ENCODE measurements at regions not wholly inside any gene's neighbourhood (a gene's known extent, or its start where the extent isn't known, plus 50 kb on each side); places are given as distances from the start of the nearest gene placed in this dataset.
"Not testable (repeated sequence)": the region's sequence is repeated elsewhere in the genome, so short reads cannot be mapped to it uniquely, and the experiment has no call there.

DNA sequence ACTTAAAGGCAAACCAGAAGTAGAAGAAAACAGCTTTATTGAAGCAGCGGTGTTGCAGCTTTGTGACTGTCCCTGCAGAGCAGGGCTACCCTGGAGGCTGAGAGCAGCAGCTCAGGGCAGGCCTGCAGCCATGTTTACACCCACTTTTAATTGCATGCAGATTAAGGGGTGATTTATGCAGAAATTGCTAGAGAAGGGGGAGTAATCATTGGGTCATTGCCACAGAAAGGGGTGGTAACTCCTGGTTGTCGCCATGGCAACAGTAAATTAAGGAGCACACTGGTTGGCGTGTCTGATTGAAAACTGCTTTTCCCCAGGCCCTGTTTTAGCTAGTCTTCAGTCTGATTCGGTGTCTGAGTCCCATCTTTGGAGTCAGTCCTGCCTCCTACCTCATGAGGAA lies 195.4 kb upstream of the HDAC4 start:
- no peak for DNase-seq (ENCODE audit: low read depth)
- TF ChIP-seq, protein P1, sequence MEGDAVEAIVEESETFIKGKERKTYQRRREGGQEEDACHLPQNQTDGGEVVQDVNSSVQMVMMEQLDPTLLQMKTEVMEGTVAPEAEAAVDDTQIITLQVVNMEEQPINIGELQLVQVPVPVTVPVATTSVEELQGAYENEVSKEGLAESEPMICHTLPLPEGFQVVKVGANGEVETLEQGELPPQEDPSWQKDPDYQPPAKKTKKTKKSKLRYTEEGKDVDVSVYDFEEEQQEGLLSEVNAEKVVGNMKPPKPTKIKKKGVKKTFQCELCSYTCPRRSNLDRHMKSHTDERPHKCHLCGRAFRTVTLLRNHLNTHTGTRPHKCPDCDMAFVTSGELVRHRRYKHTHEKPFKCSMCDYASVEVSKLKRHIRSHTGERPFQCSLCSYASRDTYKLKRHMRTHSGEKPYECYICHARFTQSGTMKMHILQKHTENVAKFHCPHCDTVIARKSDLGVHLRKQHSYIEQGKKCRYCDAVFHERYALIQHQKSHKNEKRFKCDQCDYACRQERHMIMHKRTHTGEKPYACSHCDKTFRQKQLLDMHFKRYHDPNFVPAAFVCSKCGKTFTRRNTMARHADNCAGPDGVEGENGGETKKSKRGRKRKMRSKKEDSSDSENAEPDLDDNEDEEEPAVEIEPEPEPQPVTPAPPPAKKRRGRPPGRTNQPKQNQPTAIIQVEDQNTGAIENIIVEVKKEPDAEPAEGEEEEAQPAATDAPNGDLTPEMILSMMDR (IDR thresholded peaks at IDR 0.05; ENCODE audit: low read depth, low read length, missing control alignments), result no peak
- in situ Hi-C loops (cut with HindIII; ENCODE audit: low sequenced_read_pairs), result loop anchor here (5.0 kb wide), 1 partner anchor 54 kb away; no protein-coding TSS in a partner anchor
- H3K4me3 ChIP-seq (ENCODE audit: low read depth, low read length), result no peak overlapping the region

DNA sequence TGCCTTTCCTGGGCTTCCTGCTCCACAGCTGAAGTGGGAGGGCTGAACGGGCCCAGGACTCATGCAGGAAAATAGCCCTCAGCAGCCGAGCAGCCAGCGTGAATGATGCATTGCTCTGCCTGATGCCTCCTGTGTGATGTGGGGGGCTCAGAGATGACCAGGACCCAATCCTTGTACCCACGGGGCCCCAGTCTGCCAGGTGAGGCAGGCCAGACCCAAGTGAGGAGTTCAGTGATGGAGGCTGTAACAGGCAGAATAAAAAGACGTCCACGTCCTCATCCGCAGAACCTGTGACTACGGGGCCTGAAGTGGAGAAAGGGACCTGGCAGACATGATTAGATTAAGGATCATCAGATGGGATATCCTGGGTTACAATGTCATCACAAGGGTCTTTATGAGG lies 194.9 kb upstream of the HDAC4 start:
- TF ChIP-seq, protein P1 (IDR thresholded peaks at IDR 0.05; ENCODE audit: low read depth, low read length, missing control alignments), result no peak
- in situ Hi-C loops (cut with HindIII; ENCODE audit: low sequenced_read_pairs), result loop anchor here (5.0 kb wide), 1 partner anchor 53 kb away; no protein-coding TSS in a partner anchor
- no peak overlapping the region for H3K4me3 ChIP-seq (ENCODE audit: low read depth, low read length)
- DNase-seq (ENCODE audit: low read depth), result no peak

DNA sequence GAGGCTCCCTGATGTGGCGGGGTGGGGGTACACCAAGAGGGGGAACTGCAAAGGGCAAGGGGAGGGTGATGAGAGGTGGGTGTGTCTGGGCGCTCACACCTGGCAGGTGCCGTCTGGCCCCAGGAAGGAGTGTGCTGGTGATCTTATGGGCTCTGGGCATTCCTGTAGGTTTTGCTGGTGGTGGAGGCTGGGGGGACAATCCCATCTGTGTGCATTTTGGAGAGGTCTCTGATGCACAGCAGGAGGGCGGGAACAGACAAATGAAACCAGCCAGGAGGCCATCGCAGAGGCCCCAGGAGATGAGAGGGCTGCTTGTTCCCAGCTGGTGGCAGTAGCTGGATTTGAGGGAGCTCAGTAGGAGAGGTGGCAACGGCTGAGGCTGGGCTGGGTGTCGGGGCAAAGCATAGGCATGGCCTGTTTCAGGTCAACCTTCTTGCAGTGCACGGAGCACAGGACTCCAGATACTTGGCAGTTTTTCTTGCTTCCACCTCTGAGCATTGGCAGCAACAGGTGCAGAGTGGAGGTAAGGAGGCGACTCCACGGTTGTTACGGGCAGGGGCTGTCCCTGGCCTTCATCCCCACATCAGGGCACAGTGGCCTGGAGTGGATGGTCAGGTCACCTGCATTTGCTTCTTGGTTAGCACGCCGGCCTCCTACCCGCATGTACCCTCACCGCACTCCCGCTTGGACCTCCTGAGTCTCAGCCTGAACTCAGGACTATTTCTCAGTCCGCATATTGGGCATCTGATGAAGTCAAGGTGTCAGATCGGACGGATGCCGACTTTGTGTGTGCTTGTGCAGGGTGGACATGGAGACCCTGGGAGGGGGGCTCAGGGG lies 194.2 kb upstream of the HDAC4 start:
- no peak for DNase-seq (ENCODE audit: low read depth)
- in situ Hi-C loops (cut with HindIII; ENCODE audit: low sequenced_read_pairs), result loop anchor here (5.0 kb wide), 1 partner anchor 53 kb away; no protein-coding TSS in a partner anchor
- TF ChIP-seq, protein P1 (IDR thresholded peaks at IDR 0.05; ENCODE audit: low read depth, low read length, missing control alignments), result no peak
- no peak overlapping the region for H3K4me3 ChIP-seq (ENCODE audit: low read depth, low read length)

DNA sequence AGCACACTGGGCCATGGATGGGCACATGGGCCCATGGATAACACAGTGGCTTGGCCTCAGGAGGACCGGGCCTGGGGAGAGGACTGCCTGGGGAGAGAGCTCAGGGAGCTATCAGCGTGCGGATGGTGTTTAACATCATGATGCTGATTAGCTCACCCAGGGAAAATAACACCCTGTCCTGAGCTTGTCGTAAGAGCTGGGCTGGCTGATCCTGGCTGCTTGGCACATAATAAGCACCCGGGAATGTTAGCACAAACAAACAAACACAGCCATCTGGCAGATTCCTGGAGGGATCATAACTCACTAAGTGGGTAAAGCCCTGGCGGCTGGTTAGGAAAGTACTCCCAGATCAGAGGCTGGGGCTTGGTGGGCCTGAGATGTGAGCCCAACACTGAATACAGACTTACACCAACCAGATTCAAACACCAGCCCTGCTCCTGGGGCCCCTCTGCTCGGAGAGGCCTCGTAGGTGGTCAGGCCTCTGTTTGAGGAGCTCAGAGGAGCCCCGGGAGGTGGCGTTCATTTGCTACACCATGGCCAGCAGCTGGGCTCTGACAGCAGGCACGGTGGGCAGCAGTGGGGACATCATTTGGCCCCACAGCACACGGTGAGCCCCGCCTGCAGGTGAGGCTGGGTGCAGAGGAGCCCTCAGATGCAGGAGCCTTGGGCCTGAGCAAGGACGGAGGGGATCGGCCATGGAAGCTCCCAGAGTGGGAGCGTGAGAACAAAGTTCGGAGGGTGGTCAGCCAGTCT lies 193.4 kb upstream of the HDAC4 start:
- TF ChIP-seq, protein P1 (IDR thresholded peaks at IDR 0.05; ENCODE audit: low read depth, low read length, missing control alignments), result no peak
- in situ Hi-C loops (cut with HindIII; ENCODE audit: low sequenced_read_pairs), result no loop called here
- no peak overlapping the region for H3K4me3 ChIP-seq (ENCODE audit: low read depth, low read length)

DNA sequence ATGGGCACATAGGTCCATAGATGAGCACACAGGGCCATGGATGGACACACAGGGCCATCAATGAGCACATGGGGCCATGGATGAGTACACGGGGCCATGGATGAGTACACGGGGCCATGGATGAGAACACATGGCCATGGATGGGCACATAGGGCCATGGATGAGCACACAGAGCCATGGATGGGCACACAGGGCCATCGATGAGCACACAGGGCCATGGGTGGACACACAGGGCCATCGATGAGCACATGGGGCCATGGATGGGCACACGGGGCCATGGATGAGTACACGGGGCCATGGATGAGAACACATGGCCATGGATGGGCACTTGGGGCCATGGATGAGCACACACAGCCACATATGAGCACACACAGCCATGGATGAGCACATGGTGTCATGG lies 192.6 kb upstream of the HDAC4 start:
- no peak overlapping the region for H3K4me3 ChIP-seq (ENCODE audit: low read depth, low read length)
- DNase-seq (ENCODE audit: low read depth), result no peak
- in situ Hi-C loops (cut with HindIII; ENCODE audit: low sequenced_read_pairs), result no loop called here
- TF ChIP-seq, protein P1 (IDR thresholded peaks at IDR 0.05; ENCODE audit: low read depth, low read length, missing control alignments), result no peak

More for the DNA sequence above, 193.4 kb upstream of the HDAC4 start:
- DNase-seq (ENCODE audit: low read depth), result no peak

DNA sequence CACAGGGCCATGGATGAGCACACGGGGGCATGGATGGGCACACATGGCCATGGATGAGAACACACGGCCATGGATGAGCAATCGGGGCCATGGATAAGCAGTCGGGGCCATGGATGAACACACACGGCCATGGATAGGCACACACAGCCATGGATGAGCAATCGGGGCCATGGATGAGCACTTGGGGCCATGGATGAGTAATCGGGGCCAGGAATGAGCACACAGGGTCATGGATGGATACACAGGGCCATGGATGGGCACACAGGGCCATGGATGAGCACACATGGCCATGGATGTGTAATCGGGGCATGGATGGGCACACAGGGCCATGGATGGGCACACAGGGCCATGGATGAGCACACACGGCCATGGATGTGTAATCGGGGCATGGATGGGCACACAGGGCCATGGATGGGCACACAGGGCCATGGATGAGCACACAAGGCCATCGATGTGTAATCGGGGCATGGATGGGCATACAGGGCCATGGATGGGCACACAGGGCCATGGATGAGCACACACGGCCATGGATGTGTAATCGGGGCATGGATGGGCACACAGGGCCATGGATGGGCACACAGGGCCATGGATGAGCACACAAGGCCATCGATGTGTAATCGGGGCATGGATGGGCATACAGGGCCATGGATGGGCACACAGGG lies 191.9 kb upstream of the HDAC4 start:
- H3K4me3 ChIP-seq (ENCODE audit: low read depth, low read length); DNase-seq (ENCODE audit: low read depth); in situ Hi-C loops (cut with HindIII; ENCODE audit: low sequenced_read_pairs): not testable (repeated sequence)
